Erythroblast (primary cell): ENCODE measurements at regions not wholly inside any gene's neighbourhood (a gene's known extent, or its start where the extent isn't known, plus 50 kb on each side); places are given as distances from the start of the nearest gene placed in this dataset.

Source experiments
- DNase-seq, 2 experiments: peaks; one replicate each; lab custom pipeline; 2025; lab: John Stamatoyannopoulos, UW
- GATA1 ChIP-seq: IDR thresholded peaks from 2 replicates; pipeline ENCODE4 v1.6.1; 2011; ENCODE audit warnings: low read depth, mild to moderate bottlenecking, control low read depth, low read length, moderate library complexity
- POLR2A ChIP-seq: IDR thresholded peaks from 2 replicates; pipeline ENCODE4 v1.6.1; 2011; ENCODE audit warnings: mild to moderate bottlenecking, low read length

- no peak for DNase-seq
- TF ChIP-seq POLR2A, result no peak
- no peak for TF ChIP-seq GATA1
These were observed 169.1 kb downstream of the DMRT2 start for GRCh38 chr9:1219284-1219683.

GRCh38 chr9:1221298-1221697 lies 171.1 kb downstream of the DMRT2 start:
- DNase-seq, result no peak
- TF ChIP-seq GATA1 (no peak), POLR2A (no peak)

GRCh38 chr9:1222511-1222910 lies 172.4 kb downstream of the DMRT2 start:
- DNase-seq, result no peak
- no peak for TF ChIP-seq POLR2A
- TF ChIP-seq GATA1, result no peak

GRCh38 chr9:1231998-1232919 lies 182.1 kb downstream of the DMRT2 start:
- no peak for TF ChIP-seq GATA1
- no peak for TF ChIP-seq POLR2A
- no peak for DNase-seq

- no peak for DNase-seq
- TF ChIP-seq POLR2A (no peak), GATA1 (no peak)
These were observed 183.4 kb downstream of the DMRT2 start for GRCh38 chr9:1233568-1233967.

GRCh38 chr9:1235650-1236049 lies 185.5 kb downstream of the DMRT2 start:
- DNase-seq, result no peak
- TF ChIP-seq GATA1 (no peak), POLR2A (no peak)

GRCh38 chr9:1236061-1236460 lies 185.9 kb downstream of the DMRT2 start:
- TF ChIP-seq GATA1, result no peak
- no peak for TF ChIP-seq POLR2A
- no peak for DNase-seq

GRCh38 chr9:1238407-1238806 lies 188.2 kb downstream of the DMRT2 start:
- DNase-seq, result no peak
- TF ChIP-seq GATA1 (no peak), POLR2A (no peak)

GRCh38 chr9:1248743-1249142 lies 198.6 kb downstream of the DMRT2 start:
- TF ChIP-seq POLR2A, result no peak
- no peak for TF ChIP-seq GATA1
- DNase-seq, result no peak

- no peak for DNase-seq
- TF ChIP-seq POLR2A (no peak), GATA1 (no peak)
These were observed 203.2 kb downstream of the DMRT2 start for GRCh38 chr9:1253064-1253979.

- no peak for TF ChIP-seq POLR2A
- no peak for DNase-seq
These were observed 203.9 kb downstream of the DMRT2 start for GRCh38 chr9:1254071-1254470.

GRCh38 chr9:1256178-1256577 lies 206.0 kb downstream of the DMRT2 start:
- TF ChIP-seq GATA1 (no peak), POLR2A (no peak)
- no peak for DNase-seq

- no peak for TF ChIP-seq POLR2A
- TF ChIP-seq GATA1, result no peak
- DNase-seq, result no peak
These were observed 211.1 kb downstream of the DMRT2 start for GRCh38 chr9:1261266-1261665.

GRCh38 chr9:1261879-1262766 lies 212.0 kb downstream of the DMRT2 start:
- TF ChIP-seq POLR2A (no peak), GATA1 (no peak)
- DNase-seq, result no peak
